Hepatocyte (in vitro differentiated cells): ENCODE measurements at regions not wholly inside any gene's neighbourhood (a gene's known extent, or its start where the extent isn't known, plus 50 kb on each side); places are given as distances from the start of the nearest gene placed in this dataset.

Experiments
- EZH2 ChIP-seq: fragments of 200-600 bp; sonication (generic); IDR thresholded peaks from 2 replicates; pipeline ENCODE4 v1.6.1; 2016; ENCODE audit warnings: antibody characterized with exemption, mild to moderate bottlenecking, borderline replicate concordance
- TF ChIP-seq, protein P1 (sequence below): fragments of 200-600 bp; sonication (generic); IDR thresholded peaks from 2 replicates; pipeline ENCODE4 v1.5.1; 2016; ENCODE audit warnings: antibody characterized with exemption, mild to moderate bottlenecking; ENCODE audit not compliant: poor library complexity

GRCh38 chr21:15466329-15466728, 263.5 kb upstream of the USP25 start:
- TF ChIP-seq, protein P1, sequence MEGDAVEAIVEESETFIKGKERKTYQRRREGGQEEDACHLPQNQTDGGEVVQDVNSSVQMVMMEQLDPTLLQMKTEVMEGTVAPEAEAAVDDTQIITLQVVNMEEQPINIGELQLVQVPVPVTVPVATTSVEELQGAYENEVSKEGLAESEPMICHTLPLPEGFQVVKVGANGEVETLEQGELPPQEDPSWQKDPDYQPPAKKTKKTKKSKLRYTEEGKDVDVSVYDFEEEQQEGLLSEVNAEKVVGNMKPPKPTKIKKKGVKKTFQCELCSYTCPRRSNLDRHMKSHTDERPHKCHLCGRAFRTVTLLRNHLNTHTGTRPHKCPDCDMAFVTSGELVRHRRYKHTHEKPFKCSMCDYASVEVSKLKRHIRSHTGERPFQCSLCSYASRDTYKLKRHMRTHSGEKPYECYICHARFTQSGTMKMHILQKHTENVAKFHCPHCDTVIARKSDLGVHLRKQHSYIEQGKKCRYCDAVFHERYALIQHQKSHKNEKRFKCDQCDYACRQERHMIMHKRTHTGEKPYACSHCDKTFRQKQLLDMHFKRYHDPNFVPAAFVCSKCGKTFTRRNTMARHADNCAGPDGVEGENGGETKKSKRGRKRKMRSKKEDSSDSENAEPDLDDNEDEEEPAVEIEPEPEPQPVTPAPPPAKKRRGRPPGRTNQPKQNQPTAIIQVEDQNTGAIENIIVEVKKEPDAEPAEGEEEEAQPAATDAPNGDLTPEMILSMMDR: no peak
- no peak for TF ChIP-seq EZH2
